Fibroblast of lung (primary cell): ENCODE measurements at regions not wholly inside any gene's neighbourhood (a gene's known extent, or its start where the extent isn't known, plus 50 kb on each side); places are given as distances from the start of the nearest gene placed in this dataset.

Source experiments
- DNase-seq, 2 donors: peaks; one replicate each; pipeline versions ENCODE4 v3.0.0 to v3.0.0-alpha.2; 2010; ENCODE audit warnings: low read depth in 2 of 2
- H2AFZ ChIP-seq: 2 replicates; pipeline ENCODE4 v1.5.1; 2012; ENCODE audit warnings: low read length, control low read depth, inconsistent platforms
- H3K27ac ChIP-seq: 2 replicates; pipeline ENCODE4 v1.5.1; 2011; ENCODE audit warnings: low read length, control low read depth; ENCODE audit not compliant: insufficient read depth
- H3K27me3 ChIP-seq: 2 replicates; pipeline ENCODE4 v1.5.1; 2011; ENCODE audit warnings: mild to moderate bottlenecking, low read length; ENCODE audit not compliant: control insufficient read depth, insufficient read depth
- H3K36me3 ChIP-seq: 2 replicates; pipeline ENCODE4 v1.5.1; 2011; ENCODE audit warnings: low read length; ENCODE audit not compliant: control insufficient read depth, insufficient read depth
- H3K4me1 ChIP-seq: 2 replicates; pipeline ENCODE4 v1.5.1; 2011; ENCODE audit warnings: low read length; ENCODE audit not compliant: control insufficient read depth, insufficient read depth; ENCODE audit errors: extremely low read depth
- H3K4me2 ChIP-seq: 2 replicates; pipeline ENCODE4 v1.5.1; 2011; ENCODE audit warnings: low read length, control low read depth; ENCODE audit not compliant: insufficient read depth; ENCODE audit errors: extremely low read depth
- H3K4me3 ChIP-seq, 4 experiments: fragments of 200-600 bp in 1 of 4; sonication (generic) in 1 of 4; replicated peaks in 1 of 4; 2 replicates each; pipeline ENCODE4 v1.5.1; 2011 to 2016; ENCODE audit warnings: low read length in 4 of 4, low read depth in 3 of 4, mild to moderate bottlenecking in 3 of 4, control low read depth in 2 of 4, inconsistent platforms in 1 of 4, mixed read lengths in 1 of 4; ENCODE audit not compliant: insufficient read depth in 1 of 4; ENCODE audit errors: control extremely low read depth in 1 of 4
- H3K79me2 ChIP-seq: 2 replicates; pipeline ENCODE4 v1.5.1; 2012; ENCODE audit warnings: mild to moderate bottlenecking, low read length, inconsistent platforms; ENCODE audit not compliant: control insufficient read depth, insufficient read depth
- H3K9ac ChIP-seq: 2 replicates; pipeline ENCODE4 v1.5.1; 2011; ENCODE audit warnings: mild to moderate bottlenecking, low read length, control low read depth; ENCODE audit not compliant: insufficient read depth
- H3K9me3 ChIP-seq: 2 replicates; pipeline ENCODE4 v1.5.1; 2012; ENCODE audit warnings: low read depth, low read length; ENCODE audit not compliant: control insufficient read depth, insufficient read depth
- H4K20me1 ChIP-seq: 2 replicates; pipeline ENCODE4 v1.5.1; 2011; ENCODE audit warnings: low read length; ENCODE audit not compliant: control insufficient read depth, insufficient read depth; ENCODE audit errors: extremely low read depth
- EZH2 ChIP-seq: IDR thresholded peaks from 2 replicates; pipeline ENCODE4 v1.5.1; 2012; ENCODE audit warnings: low read length, control low read depth, mild to moderate bottlenecking; ENCODE audit errors: missing control alignments
- TF ChIP-seq, protein P1 (sequence below), 2 donors: IDR thresholded peaks in 1 of 2; conservative IDR thresholded peaks in 1 of 2; 1 replicate in 1 of 2; 2 replicates in 1 of 2; pipeline ENCODE4 v1.5.1; 2011 to 2012; ENCODE audit warnings: low read length in 2 of 2, control low read depth in 1 of 2, inconsistent platforms in 1 of 2, low read depth in 1 of 2, mild to moderate bottlenecking in 1 of 2

DNA sequence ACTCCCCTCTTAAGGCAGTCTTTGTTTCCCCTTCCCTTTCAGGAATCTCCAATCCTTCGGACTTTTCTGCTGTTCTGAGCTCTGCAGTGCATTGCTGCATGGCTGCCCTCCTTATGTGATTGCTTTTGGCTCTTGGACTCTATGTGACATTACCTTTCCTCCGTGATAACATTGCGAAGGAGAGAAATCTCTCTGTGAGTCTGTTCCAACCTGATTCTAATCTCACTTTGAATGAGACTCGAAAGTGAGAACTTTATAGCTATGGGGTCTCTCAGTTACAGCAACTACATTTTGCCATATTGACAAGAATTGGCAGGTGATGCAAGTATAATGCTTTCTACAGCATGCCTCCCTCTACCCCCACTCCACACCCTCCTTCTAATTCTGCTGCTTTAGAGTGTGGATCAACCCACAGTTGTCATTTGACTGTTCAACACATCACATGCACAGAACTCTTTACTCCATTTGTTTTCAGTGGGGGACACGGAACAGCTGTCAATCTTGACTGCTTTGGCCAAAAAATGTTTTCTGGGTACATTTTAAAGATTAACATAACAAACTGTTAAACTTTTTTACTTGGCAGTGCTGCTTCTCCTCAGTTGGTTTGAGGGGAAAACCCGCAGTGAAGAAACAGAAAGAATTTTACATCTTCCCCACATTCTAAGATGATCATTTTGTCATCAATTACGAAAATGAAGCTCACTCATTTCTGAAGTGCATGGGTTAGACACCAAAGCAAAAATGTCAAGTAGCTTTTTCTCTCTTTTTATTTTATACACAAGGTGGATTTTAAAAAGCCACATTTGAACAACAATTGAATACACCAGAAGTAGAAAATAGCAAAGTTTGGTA lies 125.5 kb upstream of the RMST start:
- H3K27me3 ChIP-seq = no peaks in the 10 kb centered on the region
- no peak overlapping the region for H3K4me3 ChIP-seq
- no peaks in the 10 kb centered on the region for H3K4me1 ChIP-seq
- no peaks in the 10 kb centered on the region for H3K9me3 ChIP-seq
- TF ChIP-seq EZH2 = no peak
- TF ChIP-seq, protein P1, sequence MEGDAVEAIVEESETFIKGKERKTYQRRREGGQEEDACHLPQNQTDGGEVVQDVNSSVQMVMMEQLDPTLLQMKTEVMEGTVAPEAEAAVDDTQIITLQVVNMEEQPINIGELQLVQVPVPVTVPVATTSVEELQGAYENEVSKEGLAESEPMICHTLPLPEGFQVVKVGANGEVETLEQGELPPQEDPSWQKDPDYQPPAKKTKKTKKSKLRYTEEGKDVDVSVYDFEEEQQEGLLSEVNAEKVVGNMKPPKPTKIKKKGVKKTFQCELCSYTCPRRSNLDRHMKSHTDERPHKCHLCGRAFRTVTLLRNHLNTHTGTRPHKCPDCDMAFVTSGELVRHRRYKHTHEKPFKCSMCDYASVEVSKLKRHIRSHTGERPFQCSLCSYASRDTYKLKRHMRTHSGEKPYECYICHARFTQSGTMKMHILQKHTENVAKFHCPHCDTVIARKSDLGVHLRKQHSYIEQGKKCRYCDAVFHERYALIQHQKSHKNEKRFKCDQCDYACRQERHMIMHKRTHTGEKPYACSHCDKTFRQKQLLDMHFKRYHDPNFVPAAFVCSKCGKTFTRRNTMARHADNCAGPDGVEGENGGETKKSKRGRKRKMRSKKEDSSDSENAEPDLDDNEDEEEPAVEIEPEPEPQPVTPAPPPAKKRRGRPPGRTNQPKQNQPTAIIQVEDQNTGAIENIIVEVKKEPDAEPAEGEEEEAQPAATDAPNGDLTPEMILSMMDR (conservative IDR thresholded peaks at IDR 0.05 in 1 of 2, IDR thresholded peaks at IDR 0.05 in 1 of 2; ENCODE audit: low read depth in 1 of 2, low read length in 2 of 2) = no peak
- no peak overlapping the region for H3K27ac ChIP-seq
- H3K4me2 ChIP-seq = no peak overlapping the region
- H2AFZ ChIP-seq = no peak overlapping the region
- no peaks in the 10 kb centered on the region for H3K36me3 ChIP-seq
- no peak for DNase-seq
- H3K9ac ChIP-seq = no peak overlapping the region
- H3K79me2 ChIP-seq = no peaks in the 10 kb centered on the region
- H4K20me1 ChIP-seq = no peaks in the 10 kb centered on the region

DNA sequence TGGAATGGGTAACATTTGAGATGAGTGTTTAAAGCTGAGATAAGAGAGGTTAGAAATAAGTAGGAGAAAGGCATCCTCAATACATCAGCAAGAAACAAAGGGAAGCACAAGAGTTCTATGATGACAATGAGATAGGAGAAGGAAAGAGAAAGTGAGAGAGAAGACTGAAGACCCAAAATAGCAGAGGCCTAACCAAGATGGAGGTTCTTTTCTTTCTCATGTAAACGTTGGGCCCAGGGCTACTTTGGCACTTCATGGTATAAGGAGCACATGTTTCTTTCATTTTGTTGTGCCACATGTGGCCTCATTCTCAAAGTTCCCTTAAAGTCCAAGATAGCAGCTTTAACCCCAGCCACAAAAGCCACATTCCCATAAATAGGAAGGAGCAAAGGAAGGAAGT lies 120.5 kb upstream of the RMST start:
- no peak for DNase-seq
- Histone ChIP-seq H3K4me2 (no peak overlapping the region), H3K36me3 (no peaks in the 10 kb centered on the region), H3K79me2 (no peaks in the 10 kb centered on the region), H3K9me3 (no peaks in the 10 kb centered on the region), H3K9ac (no peak overlapping the region), H3K4me1 (no peaks in the 10 kb centered on the region), H3K4me3 (no peak overlapping the region), H4K20me1 (no peaks in the 10 kb centered on the region), H2AFZ (no peak overlapping the region), H3K27ac (no peak overlapping the region), H3K27me3 (no peaks in the 10 kb centered on the region)
- TF ChIP-seq, protein P1 (conservative IDR thresholded peaks at IDR 0.05 in 1 of 2, IDR thresholded peaks at IDR 0.05 in 1 of 2; ENCODE audit: low read depth in 1 of 2, low read length in 2 of 2) = no peak
- TF ChIP-seq EZH2 = no peak

DNA sequence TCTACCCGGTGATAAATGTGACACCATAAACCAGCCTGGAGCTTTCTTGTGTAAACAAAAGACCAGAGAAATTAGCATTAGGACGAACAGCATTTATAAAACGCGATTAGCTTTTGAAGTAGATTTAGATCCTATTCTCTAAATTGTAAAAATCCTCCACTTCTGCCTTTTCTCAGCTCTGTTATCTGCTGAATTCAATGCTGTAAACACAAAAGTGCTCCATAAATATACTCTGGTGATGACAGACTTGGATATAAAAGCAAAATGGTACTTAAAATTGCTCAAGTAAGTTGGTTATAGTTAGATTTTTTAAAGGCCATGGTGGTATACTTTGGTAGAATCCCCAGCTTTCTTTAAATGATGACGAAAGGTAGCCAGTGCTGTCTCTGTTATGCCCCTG lies 114.6 kb upstream of the RMST start:
- no peaks in the 10 kb centered on the region for H3K27me3 ChIP-seq
- H2AFZ ChIP-seq = no peak overlapping the region
- H3K36me3 ChIP-seq = no peaks in the 10 kb centered on the region
- DNase-seq = no peak
- no peaks in the 10 kb centered on the region for H4K20me1 ChIP-seq
- H3K9me3 ChIP-seq = no peaks in the 10 kb centered on the region
- TF ChIP-seq, protein P1 (conservative IDR thresholded peaks at IDR 0.05 in 1 of 2, IDR thresholded peaks at IDR 0.05 in 1 of 2; ENCODE audit: low read depth in 1 of 2, low read length in 2 of 2) = no peak
- TF ChIP-seq EZH2 = no peak
- no peaks in the 10 kb centered on the region for H3K79me2 ChIP-seq
- no peak overlapping the region for H3K9ac ChIP-seq
- no peak overlapping the region for H3K27ac ChIP-seq
- no peaks in the 10 kb centered on the region for H3K4me1 ChIP-seq
- H3K4me2 ChIP-seq = no peak overlapping the region
- no peak overlapping the region for H3K4me3 ChIP-seq
